ENCODE measurements at regions not wholly inside any gene's neighbourhood (a gene's known extent, or its start where the extent isn't known, plus 50 kb on each side); places are given as distances from the start of the nearest gene placed in this dataset.

DNA sequence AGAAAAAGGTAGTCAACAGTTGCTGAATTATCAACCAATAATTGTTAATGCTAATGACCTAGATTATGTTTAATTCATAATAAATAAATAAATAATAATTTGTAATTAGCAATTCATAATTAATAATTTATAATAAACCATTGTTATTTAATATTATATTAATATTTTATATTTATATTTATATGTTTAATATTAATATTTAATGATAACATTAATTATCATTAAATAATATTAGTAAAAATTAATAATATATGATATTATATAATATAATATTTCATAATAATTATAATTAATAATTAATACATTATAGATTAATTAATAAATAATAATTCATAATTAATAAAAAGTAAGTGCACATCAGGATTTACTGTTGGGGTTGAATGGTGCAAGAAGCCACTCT is 389.4 kb upstream of the RGPD4 start:
- TF ChIP-seq, protein P1, sequence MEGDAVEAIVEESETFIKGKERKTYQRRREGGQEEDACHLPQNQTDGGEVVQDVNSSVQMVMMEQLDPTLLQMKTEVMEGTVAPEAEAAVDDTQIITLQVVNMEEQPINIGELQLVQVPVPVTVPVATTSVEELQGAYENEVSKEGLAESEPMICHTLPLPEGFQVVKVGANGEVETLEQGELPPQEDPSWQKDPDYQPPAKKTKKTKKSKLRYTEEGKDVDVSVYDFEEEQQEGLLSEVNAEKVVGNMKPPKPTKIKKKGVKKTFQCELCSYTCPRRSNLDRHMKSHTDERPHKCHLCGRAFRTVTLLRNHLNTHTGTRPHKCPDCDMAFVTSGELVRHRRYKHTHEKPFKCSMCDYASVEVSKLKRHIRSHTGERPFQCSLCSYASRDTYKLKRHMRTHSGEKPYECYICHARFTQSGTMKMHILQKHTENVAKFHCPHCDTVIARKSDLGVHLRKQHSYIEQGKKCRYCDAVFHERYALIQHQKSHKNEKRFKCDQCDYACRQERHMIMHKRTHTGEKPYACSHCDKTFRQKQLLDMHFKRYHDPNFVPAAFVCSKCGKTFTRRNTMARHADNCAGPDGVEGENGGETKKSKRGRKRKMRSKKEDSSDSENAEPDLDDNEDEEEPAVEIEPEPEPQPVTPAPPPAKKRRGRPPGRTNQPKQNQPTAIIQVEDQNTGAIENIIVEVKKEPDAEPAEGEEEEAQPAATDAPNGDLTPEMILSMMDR (IDR thresholded peaks at IDR 0.05): no peak
- TF ChIP-seq POLR2A (IDR thresholded peaks at IDR 0.05): no peak
